HL-60 (cell line): ENCODE measurements at regions not wholly inside any gene's neighbourhood (a gene's known extent, or its start where the extent isn't known, plus 50 kb on each side); places are given as distances from the start of the nearest gene placed in this dataset.

Experiments used
- DNase-seq, 2 experiments: peaks; one replicate each; pipeline ENCODE4 v3.0.0-alpha.2; 2010 to 2020; ENCODE audit warnings: low read depth in 1 of 2, low spot score in 1 of 2
- H3K27ac ChIP-seq: fragments of 250-450 bp; sonication (Bioruptor Pico); replicated peaks from 2 replicates; pipeline ENCODE4 v1.5.1; 2020; ENCODE audit warnings: mild to moderate bottlenecking, moderate library complexity
- H3K27me3 ChIP-seq: fragments of 250-450 bp; sonication (Bioruptor Pico); 2 replicates; pipeline ENCODE4 v1.5.1; 2021; ENCODE audit warnings: mild to moderate bottlenecking, moderate library complexity; ENCODE audit not compliant: insufficient read depth, poor library complexity, severe bottlenecking
- H3K4me3 ChIP-seq: replicated peaks from 2 replicates; pipeline ENCODE4 v1.5.1; 2011; ENCODE audit warnings: mild to moderate bottlenecking, control low read depth, low read length; ENCODE audit not compliant: insufficient read depth
- GABPA ChIP-seq: IDR thresholded peaks from 2 replicates; pipeline ENCODE4 v1.6.1; 2012; ENCODE audit warnings: low read depth
- POLR2AphosphoS5 ChIP-seq: IDR thresholded peaks from 2 replicates; pipeline ENCODE4 v1.6.1; 2012; ENCODE audit warnings: low read depth
- SPI1 ChIP-seq: IDR thresholded peaks from 2 replicates; pipeline ENCODE4 v1.6.1; 2012; ENCODE audit warnings: low read depth, mild to moderate bottlenecking, borderline replicate concordance
- TF ChIP-seq, protein P1 (sequence below): IDR thresholded peaks from one replicate; pipeline ENCODE4 v1.5.1; 2011; ENCODE audit warnings: low read length, control low read depth, inconsistent platforms; ENCODE audit not compliant: insufficient read depth
- TF ChIP-seq, protein P2 (sequence below): IDR thresholded peaks from 2 replicates; pipeline ENCODE4 v1.6.1; 2012; ENCODE audit warnings: low read depth; ENCODE audit not compliant: insufficient replicate concordance

DNA sequence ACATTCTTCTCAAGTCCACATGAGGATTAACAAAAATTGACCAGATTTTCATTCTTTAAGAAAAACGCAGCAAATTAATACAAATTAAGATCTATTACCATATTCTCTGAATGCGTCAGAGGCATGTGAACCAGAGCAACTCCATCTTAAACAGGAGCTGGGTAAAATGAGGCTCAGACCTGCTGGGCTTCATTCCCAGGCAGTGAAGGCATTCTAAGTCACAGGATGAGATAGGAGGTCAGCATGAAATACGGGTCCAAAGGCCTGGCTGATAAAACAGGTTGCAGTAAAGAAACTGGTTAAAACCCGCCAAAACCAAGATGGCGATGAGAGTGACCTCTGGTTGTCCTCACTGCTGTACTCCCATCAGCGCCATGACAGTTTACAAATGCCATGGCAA lies 217.6 kb downstream of the RDH14 start:
- no peaks in the 10 kb centered on the region for H3K27me3 ChIP-seq
- TF ChIP-seq, protein P1, sequence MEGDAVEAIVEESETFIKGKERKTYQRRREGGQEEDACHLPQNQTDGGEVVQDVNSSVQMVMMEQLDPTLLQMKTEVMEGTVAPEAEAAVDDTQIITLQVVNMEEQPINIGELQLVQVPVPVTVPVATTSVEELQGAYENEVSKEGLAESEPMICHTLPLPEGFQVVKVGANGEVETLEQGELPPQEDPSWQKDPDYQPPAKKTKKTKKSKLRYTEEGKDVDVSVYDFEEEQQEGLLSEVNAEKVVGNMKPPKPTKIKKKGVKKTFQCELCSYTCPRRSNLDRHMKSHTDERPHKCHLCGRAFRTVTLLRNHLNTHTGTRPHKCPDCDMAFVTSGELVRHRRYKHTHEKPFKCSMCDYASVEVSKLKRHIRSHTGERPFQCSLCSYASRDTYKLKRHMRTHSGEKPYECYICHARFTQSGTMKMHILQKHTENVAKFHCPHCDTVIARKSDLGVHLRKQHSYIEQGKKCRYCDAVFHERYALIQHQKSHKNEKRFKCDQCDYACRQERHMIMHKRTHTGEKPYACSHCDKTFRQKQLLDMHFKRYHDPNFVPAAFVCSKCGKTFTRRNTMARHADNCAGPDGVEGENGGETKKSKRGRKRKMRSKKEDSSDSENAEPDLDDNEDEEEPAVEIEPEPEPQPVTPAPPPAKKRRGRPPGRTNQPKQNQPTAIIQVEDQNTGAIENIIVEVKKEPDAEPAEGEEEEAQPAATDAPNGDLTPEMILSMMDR, result no peak
- no peak for DNase-seq
- no peak overlapping the region for H3K4me3 ChIP-seq
- no peak overlapping the region for H3K27ac ChIP-seq

DNA sequence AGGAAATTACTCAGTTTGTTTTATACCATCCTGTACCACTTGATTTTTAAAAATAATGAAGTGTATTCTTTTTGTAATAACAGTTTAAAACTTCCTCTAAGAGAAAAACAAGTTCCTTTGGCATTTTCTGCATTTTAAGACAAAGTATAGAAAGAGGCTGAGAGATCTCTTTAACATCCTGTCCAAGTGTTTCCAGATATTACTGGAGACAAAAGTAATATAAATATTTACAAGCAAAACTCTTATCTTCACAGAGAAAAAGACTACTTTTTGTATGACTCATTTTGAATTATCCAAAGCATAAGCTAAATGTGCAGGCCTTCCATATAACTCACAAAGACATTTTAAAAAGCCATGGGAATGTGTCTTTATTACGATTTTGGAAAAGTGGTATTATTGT lies 221.1 kb downstream of the RDH14 start:
- no peak overlapping the region for H3K4me3 ChIP-seq
- TF ChIP-seq, protein P2, sequence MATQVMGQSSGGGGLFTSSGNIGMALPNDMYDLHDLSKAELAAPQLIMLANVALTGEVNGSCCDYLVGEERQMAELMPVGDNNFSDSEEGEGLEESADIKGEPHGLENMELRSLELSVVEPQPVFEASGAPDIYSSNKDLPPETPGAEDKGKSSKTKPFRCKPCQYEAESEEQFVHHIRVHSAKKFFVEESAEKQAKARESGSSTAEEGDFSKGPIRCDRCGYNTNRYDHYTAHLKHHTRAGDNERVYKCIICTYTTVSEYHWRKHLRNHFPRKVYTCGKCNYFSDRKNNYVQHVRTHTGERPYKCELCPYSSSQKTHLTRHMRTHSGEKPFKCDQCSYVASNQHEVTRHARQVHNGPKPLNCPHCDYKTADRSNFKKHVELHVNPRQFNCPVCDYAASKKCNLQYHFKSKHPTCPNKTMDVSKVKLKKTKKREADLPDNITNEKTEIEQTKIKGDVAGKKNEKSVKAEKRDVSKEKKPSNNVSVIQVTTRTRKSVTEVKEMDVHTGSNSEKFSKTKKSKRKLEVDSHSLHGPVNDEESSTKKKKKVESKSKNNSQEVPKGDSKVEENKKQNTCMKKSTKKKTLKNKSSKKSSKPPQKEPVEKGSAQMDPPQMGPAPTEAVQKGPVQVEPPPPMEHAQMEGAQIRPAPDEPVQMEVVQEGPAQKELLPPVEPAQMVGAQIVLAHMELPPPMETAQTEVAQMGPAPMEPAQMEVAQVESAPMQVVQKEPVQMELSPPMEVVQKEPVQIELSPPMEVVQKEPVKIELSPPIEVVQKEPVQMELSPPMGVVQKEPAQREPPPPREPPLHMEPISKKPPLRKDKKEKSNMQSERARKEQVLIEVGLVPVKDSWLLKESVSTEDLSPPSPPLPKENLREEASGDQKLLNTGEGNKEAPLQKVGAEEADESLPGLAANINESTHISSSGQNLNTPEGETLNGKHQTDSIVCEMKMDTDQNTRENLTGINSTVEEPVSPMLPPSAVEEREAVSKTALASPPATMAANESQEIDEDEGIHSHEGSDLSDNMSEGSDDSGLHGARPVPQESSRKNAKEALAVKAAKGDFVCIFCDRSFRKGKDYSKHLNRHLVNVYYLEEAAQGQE, result no peak
- TF ChIP-seq SPI1, result no peak
- TF ChIP-seq, protein P1, result no peak
- no peak for TF ChIP-seq GABPA
- TF ChIP-seq POLR2AphosphoS5, result no peak
- H3K27ac ChIP-seq, result no peak overlapping the region
- DNase-seq, result no peak
- no peaks in the 10 kb centered on the region for H3K27me3 ChIP-seq

DNA sequence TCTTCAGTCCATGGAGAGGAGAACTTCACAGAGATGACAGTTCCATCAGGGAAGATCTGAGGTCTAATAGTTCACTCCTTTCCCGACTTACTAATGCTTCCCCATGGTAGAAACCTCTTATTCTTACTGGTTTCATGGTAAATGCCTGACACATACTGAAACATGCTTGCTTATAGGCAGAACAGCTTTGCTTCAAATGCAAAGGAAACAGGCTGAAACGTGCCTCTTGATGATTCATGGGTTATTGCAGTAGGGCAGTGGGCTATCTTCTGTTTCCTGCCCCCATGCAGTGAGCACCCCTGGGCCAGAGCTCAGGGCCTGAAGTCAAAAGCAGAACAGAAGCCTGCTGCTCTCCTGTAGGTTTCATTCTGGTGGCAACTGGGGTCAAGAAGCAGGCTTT lies 223.5 kb downstream of the RDH14 start:
- H3K27ac ChIP-seq, result no peak overlapping the region
- TF ChIP-seq, protein P2, result no peak
- TF ChIP-seq POLR2AphosphoS5 (no peak), GABPA (no peak), SPI1 (no peak)
- TF ChIP-seq, protein P1, result no peak
- no peaks in the 10 kb centered on the region for H3K27me3 ChIP-seq
- H3K4me3 ChIP-seq, result no peak overlapping the region
- no peak for DNase-seq

DNA sequence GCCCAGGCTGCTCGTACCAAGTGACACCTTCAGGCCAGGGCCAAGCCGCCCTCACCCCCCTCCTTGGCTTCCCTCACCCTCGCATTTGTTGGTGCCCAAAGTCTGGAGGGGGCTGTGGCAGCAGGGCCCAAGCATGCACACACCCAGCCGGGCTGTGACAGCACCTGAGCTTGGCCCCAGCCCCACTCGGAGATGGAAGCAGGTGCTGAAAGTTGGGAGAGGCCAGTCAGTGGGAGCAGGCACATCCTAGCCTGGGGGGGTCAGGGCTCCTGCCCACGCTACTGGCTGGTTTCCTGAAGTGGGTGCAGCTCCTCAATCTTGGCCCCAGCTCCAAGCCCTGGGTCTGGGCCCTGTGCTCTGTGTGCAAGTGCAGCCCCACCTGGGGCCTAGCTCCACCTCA lies 228.0 kb downstream of the RDH14 start:
- no peak for TF ChIP-seq POLR2AphosphoS5
- no peak for TF ChIP-seq SPI1
- TF ChIP-seq, protein P2, result no peak
- no peak for TF ChIP-seq GABPA
- no peaks in the 10 kb centered on the region for H3K27me3 ChIP-seq
- no peak overlapping the region for H3K4me3 ChIP-seq

More for the DNA sequence above, 228.0 kb downstream of the RDH14 start:
- no peak for DNase-seq
- H3K27ac ChIP-seq, result no peak overlapping the region
